A549 (cell line): ENCODE measurements at regions not wholly inside any gene's neighbourhood (a gene's known extent, or its start where the extent isn't known, plus 50 kb on each side); places are given as distances from the start of the nearest gene placed in this dataset.

Source experiments
- CHD4 ChIP-seq: fragments of 200-600 bp; sonication (generic); IDR thresholded peaks from 2 replicates; pipeline ENCODE4 v1.6.1; 2016; ENCODE audit warnings: antibody characterized with exemption, mild to moderate bottlenecking, borderline replicate concordance
- CTCF ChIP-seq: fragments of >200 bp; sonication (Bioruptor Twin); formaldehyde crosslinking; IDR thresholded peaks from 3 replicates; pipeline ENCODE4 v1.5.1; 2016
- EP300 ChIP-seq, 2 experiments: fragments of >200 bp; sonication (Bioruptor Twin); formaldehyde crosslinking; IDR thresholded peaks; 2 replicates in 1 of 2; 3 replicates in 1 of 2; pipeline ENCODE4 v1.6.1; 2016 to 2017

DNA sequence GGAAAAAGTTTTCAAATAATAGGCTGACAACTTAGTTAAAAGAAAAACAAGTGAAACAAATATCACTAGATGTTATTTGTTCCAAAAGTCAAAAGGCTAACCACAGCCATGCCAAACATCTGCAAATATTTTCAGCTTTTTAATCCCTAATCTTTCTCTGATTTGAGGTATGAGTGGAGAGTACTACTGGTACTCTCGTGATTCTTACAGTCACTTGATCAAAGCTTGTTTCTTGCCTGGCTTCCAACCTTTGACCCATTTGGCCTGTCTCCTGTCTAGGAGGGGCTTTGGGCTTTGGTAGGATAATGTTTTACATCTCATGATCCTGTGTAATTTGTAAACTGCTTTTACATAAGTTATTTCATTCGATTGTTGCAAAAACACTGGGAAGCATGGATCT, 301.8 kb upstream of the SORL1-AS1 start:
- no peak for TF ChIP-seq CTCF
- no peak for TF ChIP-seq EP300 (IDR thresholded peaks at IDR 0.05)
- TF ChIP-seq CHD4, result no peak
